AG04449 (cell line): ENCODE measurements at regions not wholly inside any gene's neighbourhood (a gene's known extent, or its start where the extent isn't known, plus 50 kb on each side); places are given as distances from the start of the nearest gene placed in this dataset.
"Not testable (repeated sequence)": the region's sequence is repeated elsewhere in the genome, so short reads cannot be mapped to it uniquely, and the experiment has no call there.

Experiments used
- CTCF ChIA-PET: fragments of 350-600 bp; formaldehyde crosslinking; extraction: SDS; loops from one replicate; lab custom pipeline; 2021; ENCODE audit warnings: antibody characterized with exemption; lab: Yijun Ruan, JAX
- POLR2A ChIA-PET: fragments of 400-600, 350-600 bp; formaldehyde crosslinking; extraction: SDS; loops from one replicate; lab custom pipeline; 2020; ENCODE audit warnings: antibody characterized with exemption, inconsistent platforms; lab: Yijun Ruan, JAX
- DNase-seq: peaks from one replicate; pipeline ENCODE4 v3.0.0-alpha.2; 2010; ENCODE audit warnings: low read depth, low spot score
- H3K4me3 ChIP-seq: 2 replicates; pipeline ENCODE4 v1.5.1; 2011; ENCODE audit warnings: low read depth, mild to moderate bottlenecking, control low read depth, low read length
- TF ChIP-seq, protein P1 (sequence below): IDR thresholded peaks from one replicate; pipeline ENCODE4 v1.5.1; 2011; ENCODE audit warnings: mild to moderate bottlenecking, moderate library complexity, low read length, control low read depth, inconsistent platforms; ENCODE audit not compliant: insufficient read depth; ENCODE audit errors: missing control alignments

- POLR2A ChIA-PET: no interaction called here
- H3K4me3 ChIP-seq: no peak overlapping the region
- CTCF ChIA-PET: no interaction called here
- DNase-seq: no peak
- TF ChIP-seq, protein P1, sequence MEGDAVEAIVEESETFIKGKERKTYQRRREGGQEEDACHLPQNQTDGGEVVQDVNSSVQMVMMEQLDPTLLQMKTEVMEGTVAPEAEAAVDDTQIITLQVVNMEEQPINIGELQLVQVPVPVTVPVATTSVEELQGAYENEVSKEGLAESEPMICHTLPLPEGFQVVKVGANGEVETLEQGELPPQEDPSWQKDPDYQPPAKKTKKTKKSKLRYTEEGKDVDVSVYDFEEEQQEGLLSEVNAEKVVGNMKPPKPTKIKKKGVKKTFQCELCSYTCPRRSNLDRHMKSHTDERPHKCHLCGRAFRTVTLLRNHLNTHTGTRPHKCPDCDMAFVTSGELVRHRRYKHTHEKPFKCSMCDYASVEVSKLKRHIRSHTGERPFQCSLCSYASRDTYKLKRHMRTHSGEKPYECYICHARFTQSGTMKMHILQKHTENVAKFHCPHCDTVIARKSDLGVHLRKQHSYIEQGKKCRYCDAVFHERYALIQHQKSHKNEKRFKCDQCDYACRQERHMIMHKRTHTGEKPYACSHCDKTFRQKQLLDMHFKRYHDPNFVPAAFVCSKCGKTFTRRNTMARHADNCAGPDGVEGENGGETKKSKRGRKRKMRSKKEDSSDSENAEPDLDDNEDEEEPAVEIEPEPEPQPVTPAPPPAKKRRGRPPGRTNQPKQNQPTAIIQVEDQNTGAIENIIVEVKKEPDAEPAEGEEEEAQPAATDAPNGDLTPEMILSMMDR: no peak
Observed at GRCh38 chr10:9102026-9102425, 1047.5 kb downstream of the GATA3 start.

DNA sequence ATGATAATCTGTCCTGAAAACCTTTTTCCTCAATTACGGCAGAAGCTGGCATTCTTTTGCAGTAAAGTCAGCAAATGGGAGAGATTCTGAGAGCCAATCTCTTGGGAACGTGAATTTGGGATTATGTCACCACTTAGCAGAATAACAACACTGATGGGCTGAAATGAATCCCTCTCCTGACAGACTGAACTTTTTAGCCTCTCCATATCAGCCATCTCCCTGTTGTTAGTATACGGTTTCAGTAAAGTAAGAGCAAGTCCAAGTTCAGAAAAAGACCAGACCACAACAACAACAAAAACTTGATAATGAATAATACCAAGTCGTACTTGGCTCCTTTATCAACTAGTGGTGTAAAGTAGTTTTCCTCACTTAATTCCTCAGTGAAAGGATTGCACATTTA lies 1048.8 kb downstream of the GATA3 start:
- ChIA-PET POLR2A (no interaction called here), CTCF (no interaction called here)
- TF ChIP-seq, protein P1: no peak
- DNase-seq: no peak
- no peak overlapping the region for H3K4me3 ChIP-seq

DNA sequence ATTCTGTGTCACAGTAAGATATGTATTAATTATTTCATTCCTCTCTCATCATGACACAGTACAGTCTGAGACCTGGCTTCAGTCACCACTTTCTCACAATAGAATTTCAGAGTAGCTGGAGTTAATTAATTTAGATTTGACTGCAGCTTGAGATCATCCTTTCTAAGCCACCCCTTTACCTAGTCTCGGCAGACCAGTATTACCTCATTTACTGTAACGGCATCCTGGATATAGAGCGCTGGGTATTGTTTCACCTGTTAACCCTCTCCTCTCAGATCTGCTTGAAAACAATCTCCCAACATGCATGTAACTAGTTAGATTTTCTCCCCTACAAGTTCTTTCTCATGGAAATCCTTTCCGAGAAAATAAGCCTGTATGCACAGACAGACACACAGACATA lies 1057.5 kb downstream of the GATA3 start:
- ChIA-PET CTCF (no interaction called here), POLR2A (no interaction called here)
- H3K4me3 ChIP-seq: no peak overlapping the region
- TF ChIP-seq, protein P1: no peak
- no peak for DNase-seq

GRCh38 chr10:9126728-9127127 lies 1072.2 kb downstream of the GATA3 start:
- no peak for DNase-seq
- CTCF ChIA-PET: no interaction called here
- TF ChIP-seq, protein P1: no peak
- no peak overlapping the region for H3K4me3 ChIP-seq
- POLR2A ChIA-PET: no interaction called here

- DNase-seq: no peak
- ChIA-PET POLR2A (no interaction called here), CTCF (no interaction called here)
- H3K4me3 ChIP-seq: no peak overlapping the region
- TF ChIP-seq, protein P1: no peak
Observed at GRCh38 chr10:9137368-9137767, 1082.9 kb downstream of the GATA3 start.

- POLR2A ChIA-PET, H3K4me3 ChIP-seq, DNase-seq, CTCF ChIA-PET: not testable (repeated sequence)
Observed at GRCh38 chr10:9138829-9139228, 1084.3 kb downstream of the GATA3 start.

- POLR2A ChIA-PET: no interaction called here
- TF ChIP-seq, protein P1: no peak
- CTCF ChIA-PET: no interaction called here
- no peak overlapping the region for H3K4me3 ChIP-seq
- DNase-seq: no peak
Observed at GRCh38 chr10:9140373-9140772, 1085.9 kb downstream of the GATA3 start.
